Karpas-422 (cell line): ENCODE measurements at regions not wholly inside any gene's neighbourhood (a gene's known extent, or its start where the extent isn't known, plus 50 kb on each side); places are given as distances from the start of the nearest gene placed in this dataset.
"Not testable (repeated sequence)": the region's sequence is repeated elsewhere in the genome, so short reads cannot be mapped to it uniquely, and the experiment has no call there.

Source experiments
- DNase-seq: peaks from one replicate; pipeline ENCODE4 v3.0.0-alpha.2; 2015
- H2AFZ ChIP-seq: fragments of 200-600 bp; sonication (generic); 2 replicates; pipeline ENCODE4 v1.6.1; 2014; ENCODE audit warnings: antibody characterized with exemption, low read length, mixed read lengths
- H3K27ac ChIP-seq: fragments of 200-600 bp; sonication (generic); 2 replicates; pipeline ENCODE4 v1.5.1; 2014; ENCODE audit warnings: mild to moderate bottlenecking, low read length, moderate library complexity
- H3K27me3 ChIP-seq: fragments of 200-600 bp; sonication (generic); 2 replicates; pipeline ENCODE4 v1.6.1; 2014; ENCODE audit warnings: low read length, mixed read lengths
- H3K36me3 ChIP-seq: fragments of 200-600 bp; sonication (generic); 2 replicates; pipeline ENCODE4 v1.6.1; 2014; ENCODE audit warnings: low read length, mixed read lengths; ENCODE audit not compliant: insufficient read depth
- H3K4me1 ChIP-seq: fragments of 200-600 bp; sonication (generic); 2 replicates; pipeline ENCODE4 v1.6.1; 2014; ENCODE audit warnings: mild to moderate bottlenecking, low read length, mixed read lengths
- H3K4me2 ChIP-seq: fragments of 200-600 bp; sonication (generic); 2 replicates; pipeline ENCODE4 v1.6.1; 2014; ENCODE audit warnings: low read length, low read depth, mild to moderate bottlenecking; ENCODE audit not compliant: poor library complexity, severe bottlenecking
- H3K4me3 ChIP-seq: fragments of 200-600 bp; sonication (generic); 2 replicates; pipeline ENCODE4 v1.5.1; 2014; ENCODE audit warnings: mild to moderate bottlenecking, antibody characterized with exemption, low read length, mixed read lengths
- H3K79me2 ChIP-seq: fragments of 200-600 bp; sonication (generic); 2 replicates; pipeline ENCODE4 v1.6.1; 2014; ENCODE audit warnings: mild to moderate bottlenecking, low read length, mixed read lengths
- H3K9ac ChIP-seq: fragments of 200-600 bp; sonication (generic); 2 replicates; pipeline ENCODE4 v1.6.0; 2014; ENCODE audit warnings: low read length
- H3K9me2 ChIP-seq: fragments of 200-600 bp; sonication (generic), shearing (Covaris generic); replicated peaks from 2 replicates; pipeline ENCODE4 v1.6.0; 2014; ENCODE audit warnings: mild to moderate bottlenecking, low read length, moderate library complexity; ENCODE audit not compliant: insufficient read depth
- H3K9me3 ChIP-seq: fragments of 300-700, 200-600 bp; sonication (generic); 2 replicates; pipeline ENCODE4 v1.6.1; 2014; ENCODE audit warnings: low read length, mixed read lengths
- H4K20me1 ChIP-seq: fragments of 200-600 bp; sonication (generic); 2 replicates; pipeline ENCODE4 v1.6.1; 2014; ENCODE audit warnings: mild to moderate bottlenecking, antibody characterized with exemption, low read length, low read depth; ENCODE audit not compliant: insufficient read depth

DNA sequence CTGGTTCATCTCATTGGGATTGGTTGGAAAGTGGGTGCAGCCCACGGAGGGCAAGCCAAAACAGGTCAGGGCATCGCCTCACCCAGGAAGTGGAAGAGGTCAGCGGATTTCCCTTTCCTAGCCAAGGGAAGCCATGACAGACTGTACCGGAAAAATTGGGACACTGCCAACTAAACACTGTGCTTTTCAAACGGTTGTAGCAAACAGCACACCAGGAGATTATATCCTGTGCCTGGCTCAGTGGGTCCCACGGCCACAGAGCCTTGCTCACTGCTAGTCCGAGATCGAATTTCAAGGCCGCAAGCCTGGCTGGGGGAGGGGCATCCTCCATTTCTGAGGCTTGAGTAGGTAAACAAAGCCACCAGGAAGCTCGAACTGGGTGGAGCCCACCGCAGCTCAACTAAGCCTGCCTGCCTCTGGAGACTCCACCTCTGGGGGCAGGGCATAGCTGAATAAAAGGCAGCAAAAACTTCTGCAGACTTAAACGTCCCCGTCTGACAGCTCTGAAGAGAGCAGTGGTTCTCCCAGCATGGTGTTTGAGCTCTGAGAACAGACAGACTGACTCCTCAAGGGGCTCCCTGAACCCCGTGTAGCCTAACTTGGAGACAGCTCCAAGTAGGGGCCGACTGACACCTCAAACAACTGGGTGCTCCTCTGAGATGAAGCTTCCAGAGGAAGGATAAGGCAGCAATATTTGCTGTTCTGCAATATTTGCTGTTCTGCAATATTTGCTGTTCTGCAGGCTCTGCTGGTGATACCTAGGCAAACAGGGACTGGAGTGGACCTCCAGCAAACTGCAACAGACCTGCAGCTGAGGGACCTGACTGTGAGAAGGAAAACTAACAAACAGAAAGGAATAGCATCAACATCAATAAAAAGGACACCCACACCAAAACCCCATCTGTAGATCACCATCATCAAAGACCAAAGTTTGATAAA is 191.0 kb upstream of the IRAK1BP1 start:
- not testable (repeated sequence) for H3K36me3 ChIP-seq, H4K20me1 ChIP-seq, DNase-seq, H3K9me3 ChIP-seq, H3K27ac ChIP-seq, H3K4me1 ChIP-seq, H3K4me3 ChIP-seq, H3K27me3 ChIP-seq, H2AFZ ChIP-seq, H3K4me2 ChIP-seq, H3K79me2 ChIP-seq, H3K9ac ChIP-seq, H3K9me2 ChIP-seq

DNA sequence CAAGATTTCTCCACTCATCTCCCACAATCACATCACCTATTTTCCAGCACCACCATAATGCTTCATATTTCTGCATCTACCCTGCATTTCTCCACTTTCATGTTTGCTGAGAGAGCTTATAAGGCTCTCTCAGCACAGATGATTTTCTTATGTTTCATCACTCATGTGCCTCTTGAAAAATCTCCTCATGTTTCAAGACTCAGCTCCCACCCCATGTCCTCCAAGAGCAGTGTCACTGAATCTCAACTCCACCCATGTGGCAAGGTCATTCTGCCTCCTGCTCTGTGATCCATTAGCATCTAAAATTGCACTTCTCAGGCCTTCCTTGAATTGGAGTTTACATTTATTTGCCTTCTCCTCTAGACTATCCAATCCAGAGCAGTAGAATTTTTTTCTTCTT is 178.7 kb upstream of the IRAK1BP1 start:
- no peaks in the 10 kb centered on the region for H4K20me1 ChIP-seq
- H3K9me3 ChIP-seq: no peaks in the 10 kb centered on the region
- H3K36me3 ChIP-seq: no peaks in the 10 kb centered on the region
- H3K27me3 ChIP-seq: no peaks in the 10 kb centered on the region
- H3K27ac ChIP-seq: no peak overlapping the region
- H3K4me3 ChIP-seq: no peak overlapping the region
- H3K4me2 ChIP-seq: no peak overlapping the region
- H3K9ac ChIP-seq: no peak overlapping the region
- H3K4me1 ChIP-seq: no peaks in the 10 kb centered on the region
- no peak overlapping the region for H2AFZ ChIP-seq
- no peaks in the 10 kb centered on the region for H3K9me2 ChIP-seq
- no peaks in the 10 kb centered on the region for H3K79me2 ChIP-seq
- DNase-seq: no peak

DNA sequence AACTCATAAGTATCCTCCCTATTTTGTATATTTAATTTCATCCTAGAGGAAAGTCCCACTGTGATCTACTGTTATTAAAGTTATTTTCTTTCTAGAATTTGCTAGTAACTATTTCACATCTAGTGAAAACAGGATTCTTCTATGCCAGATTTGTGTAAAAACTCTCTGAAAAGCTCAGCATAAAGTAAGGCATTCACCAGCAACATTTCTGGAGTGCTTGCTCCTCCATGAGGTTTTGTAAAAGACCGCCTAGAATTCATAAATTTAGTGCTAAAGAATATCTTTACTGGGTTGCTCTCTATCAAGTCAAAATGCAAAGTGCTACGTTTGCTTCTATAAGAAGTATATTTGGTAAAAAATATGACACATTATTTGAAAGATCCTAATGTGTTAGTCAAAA is 173.5 kb upstream of the IRAK1BP1 start:
- H3K9ac ChIP-seq: no peak overlapping the region
- no peak for DNase-seq
- H3K79me2 ChIP-seq: no peaks in the 10 kb centered on the region
- no peak overlapping the region for H3K4me3 ChIP-seq
- H3K4me2 ChIP-seq: no peak overlapping the region
- no peak overlapping the region for H3K27ac ChIP-seq
- no peaks in the 10 kb centered on the region for H3K36me3 ChIP-seq
- H2AFZ ChIP-seq: no peak overlapping the region
- no peaks in the 10 kb centered on the region for H3K27me3 ChIP-seq
- no peaks in the 10 kb centered on the region for H3K4me1 ChIP-seq
- H4K20me1 ChIP-seq: no peaks in the 10 kb centered on the region
- no peaks in the 10 kb centered on the region for H3K9me3 ChIP-seq
- no peaks in the 10 kb centered on the region for H3K9me2 ChIP-seq

DNA sequence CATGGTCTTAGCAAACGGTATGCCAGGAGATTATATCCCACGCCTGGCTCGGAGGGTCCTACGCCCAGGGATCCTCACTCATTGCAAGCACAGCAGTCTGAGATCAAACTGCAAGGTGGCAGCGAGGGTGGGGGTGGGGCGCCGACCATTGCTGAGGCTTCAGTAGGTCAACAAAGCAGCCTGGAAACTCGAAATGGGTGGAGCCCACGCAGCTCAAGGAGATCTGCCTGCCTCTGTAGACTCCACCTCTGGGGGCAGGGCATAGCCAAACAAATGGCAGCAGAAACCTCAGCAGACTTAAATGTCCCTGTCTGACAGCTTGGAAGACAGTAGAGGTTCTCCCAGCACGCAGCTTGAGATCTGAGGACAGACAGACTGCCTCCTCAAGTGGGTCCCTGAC is 172.7 kb upstream of the IRAK1BP1 start:
- H3K27ac ChIP-seq, H3K9ac ChIP-seq, H3K9me3 ChIP-seq, H3K4me2 ChIP-seq, H3K79me2 ChIP-seq, H3K4me3 ChIP-seq, H3K27me3 ChIP-seq, H3K36me3 ChIP-seq, H4K20me1 ChIP-seq, H3K9me2 ChIP-seq, DNase-seq, H3K4me1 ChIP-seq, H2AFZ ChIP-seq: not testable (repeated sequence)

DNA sequence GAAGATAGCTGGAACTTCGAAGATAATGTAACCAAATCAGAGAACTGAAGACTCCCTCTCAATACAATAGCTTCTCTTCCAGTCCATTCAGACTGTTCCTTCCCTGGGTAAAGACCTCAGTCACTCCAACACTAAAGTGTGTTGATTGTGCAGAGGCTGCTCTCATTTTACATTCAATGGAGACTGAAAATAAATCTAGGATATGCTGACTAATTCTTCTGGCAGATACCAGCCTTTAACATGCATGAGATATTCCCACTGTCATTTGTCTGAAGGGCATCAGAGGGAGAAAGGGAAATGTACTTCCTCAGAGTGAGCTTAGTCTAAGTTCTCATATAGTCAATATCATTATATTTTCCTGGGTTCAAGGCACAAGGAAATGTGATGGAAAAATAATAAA is 166.4 kb upstream of the IRAK1BP1 start:
- no peaks in the 10 kb centered on the region for H3K9me3 ChIP-seq
- H3K4me1 ChIP-seq: no peaks in the 10 kb centered on the region
- H3K79me2 ChIP-seq: no peaks in the 10 kb centered on the region
- H3K27ac ChIP-seq: no peak overlapping the region
- H4K20me1 ChIP-seq: no peaks in the 10 kb centered on the region
- no peaks in the 10 kb centered on the region for H3K36me3 ChIP-seq
- H3K9ac ChIP-seq: no peak overlapping the region
- H3K27me3 ChIP-seq: no peaks in the 10 kb centered on the region
- H3K9me2 ChIP-seq: no peaks in the 10 kb centered on the region
- no peak overlapping the region for H3K4me3 ChIP-seq
- DNase-seq: no peak
- no peak overlapping the region for H2AFZ ChIP-seq
- H3K4me2 ChIP-seq: no peak overlapping the region

DNA sequence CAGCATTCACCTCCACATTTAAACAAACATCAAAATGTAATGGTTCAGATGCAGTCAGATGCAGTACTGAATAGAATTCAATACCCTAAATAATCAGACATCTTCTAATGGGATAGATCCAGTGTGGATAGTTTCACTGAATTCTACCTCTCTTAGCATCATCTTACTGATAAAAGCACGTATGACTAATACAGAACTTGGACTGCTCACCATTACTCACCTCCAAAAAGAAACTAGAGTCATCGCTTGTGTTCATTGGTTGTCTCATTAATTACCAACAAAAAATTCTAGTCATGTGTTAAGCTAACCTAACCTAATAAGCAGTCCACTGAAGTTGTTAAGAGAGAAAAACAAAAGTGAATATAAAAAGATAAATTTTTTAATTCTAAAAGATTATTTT is 165.9 kb upstream of the IRAK1BP1 start:
- H3K27me3 ChIP-seq: no peaks in the 10 kb centered on the region
- H3K27ac ChIP-seq: no peak overlapping the region
- no peak overlapping the region for H3K4me3 ChIP-seq
- no peaks in the 10 kb centered on the region for H3K9me3 ChIP-seq
- H3K79me2 ChIP-seq: no peaks in the 10 kb centered on the region
- H3K9me2 ChIP-seq: no peaks in the 10 kb centered on the region
- no peak overlapping the region for H3K9ac ChIP-seq
- H2AFZ ChIP-seq: no peak overlapping the region
- DNase-seq: no peak
- H3K4me2 ChIP-seq: no peak overlapping the region
- H3K36me3 ChIP-seq: no peaks in the 10 kb centered on the region
- no peaks in the 10 kb centered on the region for H3K4me1 ChIP-seq
- no peaks in the 10 kb centered on the region for H4K20me1 ChIP-seq

DNA sequence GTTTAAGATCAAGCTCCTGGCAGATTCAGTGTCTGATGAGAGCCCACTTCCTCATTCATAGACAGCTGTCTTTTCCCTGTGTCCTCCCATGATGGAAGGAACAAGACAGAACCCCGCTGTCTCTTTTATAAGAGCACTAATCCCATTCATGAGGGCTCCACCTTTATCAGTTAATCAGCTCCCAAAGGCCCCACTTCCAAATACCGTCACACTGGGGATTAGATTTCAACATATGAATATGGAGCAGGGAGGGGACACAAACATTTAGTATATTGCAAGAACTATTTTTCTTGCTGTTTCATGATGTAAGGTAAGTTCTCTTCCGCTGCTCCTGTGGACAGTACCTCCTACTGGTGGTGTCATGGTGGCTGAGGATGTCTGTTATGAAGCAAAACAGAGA is 158.3 kb upstream of the IRAK1BP1 start:
- Histone ChIP-seq H3K9me2 (no peaks in the 10 kb centered on the region), H2AFZ (no peak overlapping the region), H3K79me2 (no peaks in the 10 kb centered on the region), H3K9ac (no peak overlapping the region), H3K27me3 (no peaks in the 10 kb centered on the region), H3K36me3 (no peaks in the 10 kb centered on the region), H3K27ac (no peak overlapping the region), H3K4me1 (no peaks in the 10 kb centered on the region), H4K20me1 (no peaks in the 10 kb centered on the region), H3K4me3 (no peak overlapping the region), H3K9me3 (no peaks in the 10 kb centered on the region), H3K4me2 (no peak overlapping the region)
- DNase-seq: no peak

DNA sequence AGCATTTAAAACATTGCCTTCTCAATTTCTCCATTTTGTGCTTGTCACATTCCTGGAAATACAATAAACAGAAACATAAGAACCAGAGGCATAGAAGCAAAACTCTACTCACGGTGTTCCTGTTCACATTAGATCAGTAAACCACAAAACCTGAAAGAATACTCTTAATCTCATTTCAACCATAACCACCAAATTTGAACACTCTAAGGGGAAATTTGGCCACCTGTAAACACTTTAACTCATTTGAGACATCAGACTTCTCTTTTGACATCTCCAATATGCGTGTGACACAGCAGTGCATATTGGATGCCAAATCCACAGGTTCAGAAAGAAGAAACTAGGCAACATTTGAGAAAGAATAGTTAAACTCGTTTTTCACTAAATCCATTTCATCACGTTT is 153.8 kb upstream of the IRAK1BP1 start:
- Histone ChIP-seq H3K9ac (no peak overlapping the region), H3K27me3 (no peaks in the 10 kb centered on the region), H2AFZ (no peak overlapping the region), H3K4me3 (no peak overlapping the region), H3K36me3 (no peaks in the 10 kb centered on the region), H3K4me1 (no peaks in the 10 kb centered on the region), H3K79me2 (no peaks in the 10 kb centered on the region), H3K4me2 (no peak overlapping the region), H3K9me3 (no peaks in the 10 kb centered on the region), H3K9me2 (no peaks in the 10 kb centered on the region), H3K27ac (no peak overlapping the region), H4K20me1 (no peaks in the 10 kb centered on the region)
- no peak for DNase-seq
